Upper lobe of left lung (tissue), 4 donors: ENCODE measurements at regions not wholly inside any gene's neighbourhood (a gene's known extent, or its start where the extent isn't known, plus 50 kb on each side); places are given as distances from the start of the nearest gene placed in this dataset.

Experiments
- EP300 ChIP-seq, 4 donors: sonication (generic); formaldehyde crosslinking; IDR thresholded peaks; one replicate each; pipeline ENCODE4 v1.5.1; 2017; ENCODE audit warnings: antibody characterized with exemption in 4 of 4, control low read depth in 2 of 4
- POLR2A ChIP-seq, 4 donors: fragments of 450-650 bp; IDR thresholded peaks; one replicate each; pipeline ENCODE4 v1.5.1; 2016 to 2017; ENCODE audit warnings: antibody characterized with exemption in 4 of 4, mild to moderate bottlenecking in 2 of 4
- POLR2AphosphoS5 ChIP-seq, 2 donors: sonication (generic); formaldehyde crosslinking; IDR thresholded peaks; one replicate each; pipeline ENCODE4 v1.5.1; 2017; ENCODE audit warnings: antibody characterized with exemption in 2 of 2
- TF ChIP-seq, protein P1 (sequence below), 6 experiments: fragments of 450-650 bp in 4 of 6; fragments of 200-600 bp in 2 of 6; sonication (generic) in 2 of 6; IDR thresholded peaks; one replicate each; pipeline ENCODE4 v1.5.1; 2016 to 2019; ENCODE audit warnings: antibody characterized with exemption in 6 of 6

DNA sequence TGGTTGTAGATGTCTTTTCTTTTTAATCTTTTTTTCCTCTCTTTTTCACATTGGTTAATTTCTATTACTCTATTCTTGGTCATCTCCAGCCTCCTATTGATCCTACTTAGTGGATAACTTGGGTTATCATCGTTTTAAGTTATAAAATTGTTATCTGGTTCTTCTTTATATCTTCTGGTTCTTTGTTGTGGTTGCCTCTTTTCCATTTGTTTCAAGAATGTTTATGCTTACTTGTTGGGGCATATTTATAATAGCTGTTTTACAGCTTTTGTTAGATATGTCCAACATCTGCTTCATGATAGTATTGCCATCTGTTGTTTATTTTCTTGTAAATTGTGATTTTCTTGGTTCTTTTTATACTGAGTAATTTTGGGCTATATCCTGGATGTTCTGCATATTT lies 1429.6 kb downstream of the TBC1D22A start:
- TF ChIP-seq, protein P1, sequence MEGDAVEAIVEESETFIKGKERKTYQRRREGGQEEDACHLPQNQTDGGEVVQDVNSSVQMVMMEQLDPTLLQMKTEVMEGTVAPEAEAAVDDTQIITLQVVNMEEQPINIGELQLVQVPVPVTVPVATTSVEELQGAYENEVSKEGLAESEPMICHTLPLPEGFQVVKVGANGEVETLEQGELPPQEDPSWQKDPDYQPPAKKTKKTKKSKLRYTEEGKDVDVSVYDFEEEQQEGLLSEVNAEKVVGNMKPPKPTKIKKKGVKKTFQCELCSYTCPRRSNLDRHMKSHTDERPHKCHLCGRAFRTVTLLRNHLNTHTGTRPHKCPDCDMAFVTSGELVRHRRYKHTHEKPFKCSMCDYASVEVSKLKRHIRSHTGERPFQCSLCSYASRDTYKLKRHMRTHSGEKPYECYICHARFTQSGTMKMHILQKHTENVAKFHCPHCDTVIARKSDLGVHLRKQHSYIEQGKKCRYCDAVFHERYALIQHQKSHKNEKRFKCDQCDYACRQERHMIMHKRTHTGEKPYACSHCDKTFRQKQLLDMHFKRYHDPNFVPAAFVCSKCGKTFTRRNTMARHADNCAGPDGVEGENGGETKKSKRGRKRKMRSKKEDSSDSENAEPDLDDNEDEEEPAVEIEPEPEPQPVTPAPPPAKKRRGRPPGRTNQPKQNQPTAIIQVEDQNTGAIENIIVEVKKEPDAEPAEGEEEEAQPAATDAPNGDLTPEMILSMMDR (IDR thresholded peaks at IDR 0.05): no peak
- TF ChIP-seq POLR2A (IDR thresholded peaks at IDR 0.05) (no peak), POLR2AphosphoS5 (IDR thresholded peaks at IDR 0.05) (no peak), EP300 (IDR thresholded peaks at IDR 0.05) (no peak)
